H9 (cell line): ENCODE measurements at regions not wholly inside any gene's neighbourhood (a gene's known extent, or its start where the extent isn't known, plus 50 kb on each side); places are given as distances from the start of the nearest gene placed in this dataset.
A peak's percentile ranks its signal among the peaks of the same experiment; 100 is the strongest.

ENCODE experiments used
- DNase-seq: peaks from one replicate; pipeline ENCODE4 v3.0.0-alpha.2; 2017
- H2AFZ ChIP-seq: one replicate; pipeline ENCODE4 v1.6.1; 2013; ENCODE audit warnings: mild to moderate bottlenecking, low read length, control low read depth, moderate library complexity
- H2AK5ac ChIP-seq: 2 replicates; pipeline ENCODE4 v1.6.1; 2013; ENCODE audit warnings: low read length, control low read depth, mixed read lengths; ENCODE audit not compliant: insufficient read length
- H2BK120ac ChIP-seq: one replicate; pipeline ENCODE4 v1.6.1; 2013; ENCODE audit warnings: low read depth, mild to moderate bottlenecking, low read length, control low read depth, inconsistent platforms; ENCODE audit not compliant: poor library complexity, severe bottlenecking
- H2BK12ac ChIP-seq: 2 replicates; pipeline ENCODE4 v1.6.1; 2013; ENCODE audit warnings: low read length, control low read depth, mixed read lengths, low read depth; ENCODE audit not compliant: insufficient read length
- H2BK15ac ChIP-seq: 2 replicates; pipeline ENCODE4 v1.6.1; 2013; ENCODE audit warnings: low read depth, low read length, control low read depth
- H2BK20ac ChIP-seq: one replicate; pipeline ENCODE4 v1.6.1; 2013; ENCODE audit warnings: low read depth, mild to moderate bottlenecking, low read length, control low read depth, inconsistent platforms; ENCODE audit not compliant: poor library complexity, severe bottlenecking
- H2BK5ac ChIP-seq: 2 replicates; pipeline ENCODE4 v1.6.1; 2013; ENCODE audit warnings: low read length, control low read depth, mixed read lengths; ENCODE audit not compliant: insufficient read length
- H3K14ac ChIP-seq: 2 replicates; pipeline ENCODE4 v1.6.1; 2013; ENCODE audit warnings: low read length, control low read depth; ENCODE audit not compliant: insufficient read depth
- H3K18ac ChIP-seq: 2 replicates; pipeline ENCODE4 v1.6.1; 2013; ENCODE audit warnings: low read depth, mild to moderate bottlenecking, mixed read lengths, low read length, control low read depth; ENCODE audit not compliant: insufficient read length
- H3K23ac ChIP-seq: 2 replicates; pipeline ENCODE4 v1.6.1; 2013; ENCODE audit warnings: low read length, control low read depth, mixed read lengths, low read depth; ENCODE audit not compliant: insufficient read length
- H3K23me2 ChIP-seq: 2 replicates; pipeline ENCODE4 v1.6.1; 2013; ENCODE audit warnings: low read depth, mild to moderate bottlenecking, mixed read lengths, low read length, control low read depth; ENCODE audit not compliant: insufficient read length, poor library complexity, severe bottlenecking
- H3K27ac ChIP-seq: 2 replicates; pipeline ENCODE4 v1.5.1; 2013; ENCODE audit warnings: low read length, control low read depth, mixed read lengths, low read depth; ENCODE audit not compliant: insufficient read length
- H3K27me3 ChIP-seq: 2 replicates; pipeline ENCODE4 v1.6.1; 2013; ENCODE audit warnings: low read length, control low read depth, inconsistent platforms; ENCODE audit not compliant: insufficient read depth
- H3K4ac ChIP-seq: 2 replicates; pipeline ENCODE4 v1.6.1; 2013; ENCODE audit warnings: low read depth, mild to moderate bottlenecking, control low read depth, inconsistent platforms, low read length, moderate library complexity
- H3K4me1 ChIP-seq: 2 replicates; pipeline ENCODE4 v1.6.1; 2013; ENCODE audit warnings: low read length, control low read depth, inconsistent platforms; ENCODE audit not compliant: insufficient read depth
- H3K4me2 ChIP-seq: 2 replicates; pipeline ENCODE4 v1.6.1; 2013; ENCODE audit warnings: low read length, control low read depth, mixed read lengths; ENCODE audit not compliant: insufficient read length, insufficient read depth
- H3K56ac ChIP-seq: 2 replicates; pipeline ENCODE4 v1.6.1; 2013; ENCODE audit warnings: low read depth, mild to moderate bottlenecking, mixed read lengths, low read length, control low read depth; ENCODE audit not compliant: insufficient read length
- H3K79me1 ChIP-seq: 2 replicates; pipeline ENCODE4 v1.6.1; 2013; ENCODE audit warnings: low read depth, mild to moderate bottlenecking, moderate library complexity, low read length, control low read depth, inconsistent platforms; ENCODE audit not compliant: insufficient read depth, poor library complexity, severe bottlenecking
- H3K79me2 ChIP-seq: 2 replicates; pipeline ENCODE4 v1.6.1; 2013; ENCODE audit warnings: low read length, control low read depth, inconsistent platforms; ENCODE audit not compliant: insufficient read depth
- H3K9ac ChIP-seq: 2 replicates; pipeline ENCODE4 v1.6.1; 2013; ENCODE audit warnings: low read length, control low read depth, mixed read lengths; ENCODE audit not compliant: insufficient read length; ENCODE audit errors: extremely low read depth
- H3K9me3 ChIP-seq: one replicate; pipeline ENCODE4 v1.6.1; 2013; ENCODE audit warnings: low read depth, low read length, inconsistent platforms; ENCODE audit not compliant: control insufficient read depth
- H3T11ph ChIP-seq: one replicate; pipeline ENCODE4 v1.6.1; 2013; ENCODE audit warnings: mild to moderate bottlenecking, low read length, control low read depth, inconsistent platforms
- H4K20me1 ChIP-seq: one replicate; pipeline ENCODE4 v1.6.1; 2013; ENCODE audit not compliant: control insufficient read depth, insufficient read length, insufficient read depth
- H4K5ac ChIP-seq: 2 replicates; pipeline ENCODE4 v1.6.1; 2013; ENCODE audit warnings: low read depth, mild to moderate bottlenecking, mixed read lengths, low read length, control low read depth; ENCODE audit not compliant: insufficient read length
- H4K8ac ChIP-seq: replicated peaks from 2 replicates; pipeline ENCODE4 v1.6.1; 2013; ENCODE audit warnings: low read length, control low read depth, mixed read lengths, low read depth; ENCODE audit not compliant: insufficient read length
- H4K91ac ChIP-seq: 2 replicates; pipeline ENCODE4 v1.6.1; 2013; ENCODE audit warnings: low read depth, mild to moderate bottlenecking, moderate library complexity, mixed read lengths, low read length, control low read depth; ENCODE audit not compliant: insufficient read length
- H3K27ac Mint-ChIP-seq, 3 experiments: 2 replicates in 2 of 3; 3 replicates in 1 of 3; pipeline ENCODE4 v1.8.0; 2020 to 2021; ENCODE audit warnings: mixed read lengths in 3 of 3, mild to moderate bottlenecking in 1 of 3, moderate library complexity in 1 of 3
- H3K27me3 Mint-ChIP-seq: 2 replicates; pipeline ENCODE4 v1.8.0; 2021; ENCODE audit warnings: low read depth, mild to moderate bottlenecking, moderate library complexity, mixed read lengths
- H3K36me3 Mint-ChIP-seq, 3 experiments: 2 replicates in 2 of 3; 3 replicates in 1 of 3; pipeline ENCODE4 v1.8.0; 2020 to 2021; ENCODE audit warnings: low read depth in 3 of 3, mixed read lengths in 3 of 3; ENCODE audit not compliant: insufficient read depth in 1 of 3
- H3K4me1 Mint-ChIP-seq, 2 experiments: 2 replicates each; pipeline ENCODE4 v1.8.0; 2020; ENCODE audit warnings: mixed read lengths in 2 of 2
- H3K4me3 Mint-ChIP-seq, 2 experiments: 2 replicates in 1 of 2; 3 replicates in 1 of 2; pipeline ENCODE4 v1.8.0; 2020 to 2021; ENCODE audit warnings: mild to moderate bottlenecking in 2 of 2, mixed read lengths in 2 of 2, moderate library complexity in 1 of 2
- H3K9me3 Mint-ChIP-seq, 2 experiments: 2 replicates in 1 of 2; 3 replicates in 1 of 2; pipeline ENCODE4 v1.8.0; 2020; ENCODE audit warnings: mild to moderate bottlenecking in 2 of 2, mixed read lengths in 2 of 2, moderate library complexity in 1 of 2
- CTCF ChIP-seq: fragments of 200-600 bp; sonication (generic); conservative IDR thresholded peaks from 3 replicates; pipeline ENCODE4 v1.8.0; 2021; ENCODE audit warnings: antibody characterized with exemption, mild to moderate bottlenecking
- WGBS: extraction: QIAGEN DNeasy Blood & Tissue Kit; methylation state at CpG from one replicate; pipeline ENCODE4 v1.1.7; 2013; ENCODE audit warnings: missing lambda C conversion rate, low lambda C conversion rate, mixed read lengths; ENCODE audit not compliant: insufficient read length; ENCODE audit errors: extremely low coverage; 5-methylcytosine and 5-hydroxymethylcytosine counted together

- H3K27me3 Mint-ChIP-seq, result peaks cover 20% of the 10 kb centered on the region
- H2AK5ac ChIP-seq, result no peak overlapping the region
- no peak for TF ChIP-seq CTCF
Measured at GRCh38 chr14:101133068-101133467, 229.5 kb upstream of the RTL1 start.

More at GRCh38 chr14:101133068-101133467, 229.5 kb upstream of the RTL1 start:
- Histone ChIP-seq H3K4me1 (no peaks in the 10 kb centered on the region), H3K9me3 (no peaks in the 10 kb centered on the region), H2BK20ac (no peak overlapping the region), H3K4me2 (no peak overlapping the region), H4K20me1 (no peaks in the 10 kb centered on the region), H3T11ph (no peak overlapping the region), H2BK12ac (no peak overlapping the region), H3K14ac (no peak overlapping the region), H3K9ac (no peak overlapping the region), H3K4ac (no peak overlapping the region), H3K79me2 (no peaks in the 10 kb centered on the region), H2BK15ac (no peak overlapping the region), H2AFZ (no peak overlapping the region), H3K23me2 (no peaks in the 10 kb centered on the region), H3K27ac (no peak overlapping the region), H4K91ac (no peak overlapping the region), H3K23ac (no peak overlapping the region), H3K18ac (no peak overlapping the region), H3K79me1 (no peaks in the 10 kb centered on the region), H4K5ac (no peak overlapping the region), H4K8ac (no peak overlapping the region), H3K56ac (no peak overlapping the region), H2BK120ac (no peak overlapping the region), H2BK5ac (no peak overlapping the region), H3K27me3 (no peaks in the 10 kb centered on the region)
- Mint-ChIP-seq H3K27ac (peak overlapping the region in 1 of 3 experiments; percentile 74; a peak in 1 of 7 replicates), H3K4me1 (peaks cover 0 to 3% of the 10 kb centered on the region in 2 experiments; a peak in 2 of 4 replicates), H3K36me3 (no peaks in the 10 kb centered on the region), H3K9me3 (no peaks in the 10 kb centered on the region; a peak in 1 of 5 replicates), H3K4me3 (no peak overlapping the region)
- no peak for DNase-seq
- WGBS, result no CpG with 5 or more reads among the region's 8 CpGs
